ENCODE measurements at regions not wholly inside any gene's neighbourhood (a gene's known extent, or its start where the extent isn't known, plus 50 kb on each side); places are given as distances from the start of the nearest gene placed in this dataset.

DNA sequence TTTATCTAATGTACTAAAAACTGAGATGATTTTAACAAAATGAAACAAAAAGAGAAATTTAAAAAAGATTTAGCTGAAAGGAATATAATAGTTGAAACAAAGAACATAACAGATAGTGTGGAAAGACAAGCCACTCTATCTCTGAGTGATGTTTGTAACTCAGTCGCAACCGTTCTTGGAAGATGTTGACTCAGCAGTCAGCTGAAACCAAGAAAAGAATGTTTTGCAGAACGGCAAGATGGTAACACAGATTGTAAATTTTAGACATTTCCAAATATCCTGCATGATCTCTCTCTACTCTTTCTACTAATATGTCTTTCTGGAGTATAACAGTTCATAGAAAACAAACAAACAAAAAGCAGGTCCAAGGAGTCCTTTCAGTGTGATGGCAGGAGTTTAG is 746.1 kb upstream of the CDH6 start:
- TF ChIP-seq, protein P1, sequence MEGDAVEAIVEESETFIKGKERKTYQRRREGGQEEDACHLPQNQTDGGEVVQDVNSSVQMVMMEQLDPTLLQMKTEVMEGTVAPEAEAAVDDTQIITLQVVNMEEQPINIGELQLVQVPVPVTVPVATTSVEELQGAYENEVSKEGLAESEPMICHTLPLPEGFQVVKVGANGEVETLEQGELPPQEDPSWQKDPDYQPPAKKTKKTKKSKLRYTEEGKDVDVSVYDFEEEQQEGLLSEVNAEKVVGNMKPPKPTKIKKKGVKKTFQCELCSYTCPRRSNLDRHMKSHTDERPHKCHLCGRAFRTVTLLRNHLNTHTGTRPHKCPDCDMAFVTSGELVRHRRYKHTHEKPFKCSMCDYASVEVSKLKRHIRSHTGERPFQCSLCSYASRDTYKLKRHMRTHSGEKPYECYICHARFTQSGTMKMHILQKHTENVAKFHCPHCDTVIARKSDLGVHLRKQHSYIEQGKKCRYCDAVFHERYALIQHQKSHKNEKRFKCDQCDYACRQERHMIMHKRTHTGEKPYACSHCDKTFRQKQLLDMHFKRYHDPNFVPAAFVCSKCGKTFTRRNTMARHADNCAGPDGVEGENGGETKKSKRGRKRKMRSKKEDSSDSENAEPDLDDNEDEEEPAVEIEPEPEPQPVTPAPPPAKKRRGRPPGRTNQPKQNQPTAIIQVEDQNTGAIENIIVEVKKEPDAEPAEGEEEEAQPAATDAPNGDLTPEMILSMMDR (conservative IDR thresholded peaks at IDR 0.05; ENCODE audit: low read length): no peak
- no peak for TF ChIP-seq EZH2phosphoT487 (IDR thresholded peaks at IDR 0.05; ENCODE audit: borderline replicate concordance, low read depth, low read length)

Data from OCI-LY7 (cell line).